Activated T-helper 17 cell treated with anti-CD3 and anti-CD28 coated beads, Interleukin-2, amount 50 U/mL, for 72 hours (primary cell): ENCODE measurements at regions not wholly inside any gene's neighbourhood (a gene's known extent, or its start where the extent isn't known, plus 50 kb on each side); places are given as distances from the start of the nearest gene placed in this dataset.

Source experiments
- ATAC-seq: fragments of 150-1000 bp; cut with Tn5 transposase; replicated peaks from 2 replicates; pipeline ENCODE4 v1.10.0; 2021; ENCODE audit warnings: mild to moderate bottlenecking, moderate library complexity
- H3K27ac Mint-ChIP-seq: one replicate; pipeline ENCODE4 v1.8.0; 2022; ENCODE audit warnings: mixed read lengths
- H3K27me3 Mint-ChIP-seq: one replicate; pipeline ENCODE4 v1.8.0; 2022; ENCODE audit warnings: mixed read lengths
- H3K36me3 Mint-ChIP-seq: one replicate; pipeline ENCODE4 v1.8.0; 2022; ENCODE audit warnings: low read depth, mild to moderate bottlenecking, mixed read lengths
- H3K4me1 Mint-ChIP-seq: one replicate; pipeline ENCODE4 v1.8.0; 2022; ENCODE audit warnings: mixed read lengths
- H3K4me3 Mint-ChIP-seq: one replicate; pipeline ENCODE4 v1.8.0; 2022; ENCODE audit warnings: mild to moderate bottlenecking, mixed read lengths
- H3K9me3 Mint-ChIP-seq: one replicate; pipeline ENCODE4 v1.8.0; 2022; ENCODE audit warnings: mixed read lengths

DNA sequence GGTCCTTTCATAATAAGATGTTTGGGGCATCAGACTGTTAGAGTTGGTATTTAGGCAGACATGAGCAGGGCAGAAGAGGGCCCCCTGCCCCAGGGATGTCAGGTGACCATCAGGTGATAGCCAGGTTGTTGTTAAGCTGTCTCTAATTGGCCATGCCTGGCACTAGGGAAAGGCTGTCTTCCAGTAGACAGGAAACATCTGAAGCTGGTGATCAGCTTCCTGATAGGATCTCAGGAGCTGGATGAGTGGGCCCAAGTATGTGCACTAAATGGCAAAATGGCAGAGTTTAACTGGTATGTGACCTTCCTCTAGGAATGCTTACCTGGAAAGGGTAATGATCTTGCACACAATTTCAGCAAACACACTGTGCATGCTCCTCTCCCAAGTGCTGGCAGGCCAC, 190.7 kb downstream of the CDH26 start:
- H3K4me3 Mint-ChIP-seq, result no peak overlapping the region
- no peak overlapping the region for H3K27ac Mint-ChIP-seq
- H3K9me3 Mint-ChIP-seq, result no peaks in the 10 kb centered on the region
- no peak for ATAC-seq
- H3K4me1 Mint-ChIP-seq, result no peaks in the 10 kb centered on the region
- H3K27me3 Mint-ChIP-seq, result peaks cover 7% of the 10 kb centered on the region
- no peaks in the 10 kb centered on the region for H3K36me3 Mint-ChIP-seq

DNA sequence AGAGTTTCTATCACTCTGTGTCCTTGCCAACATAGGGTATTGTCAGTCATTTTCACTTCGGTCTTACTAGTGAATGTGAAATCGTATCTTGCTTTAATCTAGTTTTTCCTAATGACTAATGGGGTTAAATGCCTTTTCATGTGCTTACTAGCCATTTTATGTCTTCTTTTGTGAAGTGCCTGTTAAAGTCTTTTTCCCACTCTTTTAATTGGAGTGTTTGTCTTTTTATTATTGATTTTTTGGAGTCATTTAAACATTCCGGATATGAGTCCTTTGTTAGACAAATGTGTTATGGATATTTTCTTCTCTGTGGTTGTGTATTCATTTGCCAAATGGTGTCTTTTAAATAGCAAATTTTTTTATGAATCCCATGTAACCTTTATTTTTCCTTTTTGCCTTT, 194.6 kb downstream of the CDH26 start:
- H3K36me3 Mint-ChIP-seq, result no peaks in the 10 kb centered on the region
- no peaks in the 10 kb centered on the region for H3K9me3 Mint-ChIP-seq
- ATAC-seq, result no peak
- peaks cover 13% of the 10 kb centered on the region for H3K27me3 Mint-ChIP-seq
- no peak overlapping the region for H3K27ac Mint-ChIP-seq
- no peak overlapping the region for H3K4me3 Mint-ChIP-seq
- no peaks in the 10 kb centered on the region for H3K4me1 Mint-ChIP-seq

DNA sequence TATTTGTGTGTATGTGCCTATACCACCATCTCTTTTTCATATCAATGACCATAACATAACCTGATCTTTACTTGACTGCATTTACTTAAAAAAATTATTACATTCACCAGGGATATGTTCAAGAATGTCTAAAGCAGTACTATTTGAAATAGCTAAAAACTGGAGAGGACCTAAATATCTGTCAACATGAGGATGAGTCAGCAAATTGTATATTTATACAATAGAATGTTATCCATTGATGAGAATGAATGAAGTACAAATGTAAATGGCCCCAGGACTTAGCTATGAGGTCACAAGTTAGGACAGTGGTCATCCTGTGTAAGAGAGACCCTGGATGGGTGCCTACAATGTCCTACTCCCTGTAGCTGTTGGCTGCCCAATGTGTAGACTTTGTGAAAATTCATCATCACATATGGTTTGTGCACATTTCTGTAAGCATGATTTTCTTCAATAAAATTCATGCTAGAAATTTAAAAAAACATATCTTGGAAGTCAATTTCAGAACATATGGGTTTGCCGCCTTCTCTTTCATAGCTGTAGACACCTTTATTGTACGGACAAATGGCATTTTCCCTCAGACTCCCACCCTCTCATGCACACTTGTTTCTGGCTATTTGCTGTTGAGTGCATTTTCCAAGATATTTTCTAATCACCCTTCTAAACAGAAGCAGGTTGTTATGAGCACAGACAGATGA, 202.4 kb downstream of the CDH26 start:
- ATAC-seq, result no peak
- Mint-ChIP-seq H3K27ac (no peak overlapping the region), H3K9me3 (no peaks in the 10 kb centered on the region), H3K36me3 (no peaks in the 10 kb centered on the region), H3K4me1 (no peaks in the 10 kb centered on the region), H3K4me3 (no peak overlapping the region), H3K27me3 (peaks cover 13% of the 10 kb centered on the region)

- Mint-ChIP-seq H3K27me3 (peaks cover 3% of the 10 kb centered on the region), H3K36me3 (no peaks in the 10 kb centered on the region), H3K4me3 (no peak overlapping the region), H3K4me1 (no peaks in the 10 kb centered on the region), H3K27ac (no peak overlapping the region), H3K9me3 (no peaks in the 10 kb centered on the region)
- no peak for ATAC-seq
Measured at GRCh38 chr20:60167812-60168211, 209.6 kb downstream of the CDH26 start.

- peaks cover 2% of the 10 kb centered on the region for H3K27me3 Mint-ChIP-seq
- ATAC-seq, result no peak
- no peaks in the 10 kb centered on the region for H3K9me3 Mint-ChIP-seq
- H3K4me3 Mint-ChIP-seq, result no peak overlapping the region
- H3K4me1 Mint-ChIP-seq, result no peaks in the 10 kb centered on the region
- H3K27ac Mint-ChIP-seq, result no peak overlapping the region
- no peaks in the 10 kb centered on the region for H3K36me3 Mint-ChIP-seq
Measured at GRCh38 chr20:60168963-60169362, 210.7 kb downstream of the CDH26 start.

DNA sequence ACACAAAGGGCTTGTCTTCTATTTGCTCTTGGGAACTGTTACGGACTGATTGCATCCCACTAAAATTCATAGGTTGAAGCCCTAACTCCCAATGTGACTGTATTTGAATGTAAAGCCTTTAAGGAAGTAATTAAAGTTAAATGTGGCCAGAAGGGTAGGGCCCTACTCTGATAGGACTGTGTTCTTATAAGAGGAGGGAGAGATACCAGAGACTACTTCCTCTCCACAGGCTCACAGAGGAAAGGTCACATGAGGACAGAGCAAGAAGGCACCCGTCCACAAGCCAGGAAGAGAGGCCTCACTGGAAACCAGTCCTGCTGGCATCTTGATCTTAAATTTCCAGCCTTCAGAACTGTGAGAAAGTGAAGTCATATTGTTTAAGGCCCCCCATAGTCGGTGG, 211.9 kb downstream of the CDH26 start:
- Mint-ChIP-seq H3K4me3 (no peak overlapping the region), H3K27me3 (no peaks in the 10 kb centered on the region)

DNA sequence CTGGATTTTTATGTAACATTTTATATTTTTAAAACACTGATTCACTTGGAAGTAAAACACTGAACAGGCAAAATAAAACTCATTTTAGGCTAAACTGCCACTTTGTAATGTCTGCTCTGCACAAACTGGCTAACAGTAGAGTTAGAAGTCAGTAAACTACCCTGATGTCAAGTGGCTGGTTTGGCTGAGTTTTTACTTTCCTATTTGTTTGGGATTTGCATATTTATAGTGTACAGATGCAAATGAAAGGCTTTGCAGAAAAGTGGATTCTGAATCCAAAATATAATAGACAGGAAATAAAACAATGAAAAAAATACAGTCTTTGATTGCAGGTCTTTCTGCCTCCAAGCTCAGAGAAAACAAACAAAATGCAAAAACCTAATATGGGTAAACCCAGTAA, 213.1 kb downstream of the CDH26 start:
- Mint-ChIP-seq H3K27me3 (no peaks in the 10 kb centered on the region), H3K4me1 (no peaks in the 10 kb centered on the region), H3K9me3 (peaks cover 4% of the 10 kb centered on the region), H3K27ac (no peak overlapping the region), H3K36me3 (no peaks in the 10 kb centered on the region), H3K4me3 (no peak overlapping the region)
- ATAC-seq, result no peak

More for the DNA sequence above, 211.9 kb downstream of the CDH26 start:
- Mint-ChIP-seq H3K4me1 (no peaks in the 10 kb centered on the region), H3K36me3 (no peaks in the 10 kb centered on the region), H3K9me3 (no peaks in the 10 kb centered on the region), H3K27ac (no peak overlapping the region)
- ATAC-seq, result no peak

DNA sequence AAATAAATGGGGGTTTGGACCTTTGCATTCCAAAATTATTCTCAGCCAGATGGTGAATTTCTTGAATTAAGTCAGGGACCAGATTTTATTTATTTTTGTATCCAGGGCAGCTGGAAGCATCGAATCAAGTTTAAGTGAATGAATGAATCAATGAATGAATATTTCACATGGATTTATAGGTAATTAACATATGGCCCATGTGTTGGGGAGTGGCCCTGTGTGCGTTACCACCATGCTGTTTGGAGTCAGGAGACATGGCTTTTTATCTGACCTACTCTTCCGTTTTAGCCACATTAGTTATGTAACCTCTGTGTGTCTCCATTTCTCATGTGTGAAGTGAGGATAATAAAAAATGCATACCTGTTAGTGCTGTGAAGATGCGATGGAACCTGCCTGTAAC, 213.5 kb downstream of the CDH26 start:
- Mint-ChIP-seq H3K4me3 (no peak overlapping the region), H3K9me3 (peaks cover 4% of the 10 kb centered on the region), H3K27me3 (no peaks in the 10 kb centered on the region), H3K4me1 (no peaks in the 10 kb centered on the region), H3K27ac (no peak overlapping the region), H3K36me3 (no peaks in the 10 kb centered on the region)
- ATAC-seq, result no peak

DNA sequence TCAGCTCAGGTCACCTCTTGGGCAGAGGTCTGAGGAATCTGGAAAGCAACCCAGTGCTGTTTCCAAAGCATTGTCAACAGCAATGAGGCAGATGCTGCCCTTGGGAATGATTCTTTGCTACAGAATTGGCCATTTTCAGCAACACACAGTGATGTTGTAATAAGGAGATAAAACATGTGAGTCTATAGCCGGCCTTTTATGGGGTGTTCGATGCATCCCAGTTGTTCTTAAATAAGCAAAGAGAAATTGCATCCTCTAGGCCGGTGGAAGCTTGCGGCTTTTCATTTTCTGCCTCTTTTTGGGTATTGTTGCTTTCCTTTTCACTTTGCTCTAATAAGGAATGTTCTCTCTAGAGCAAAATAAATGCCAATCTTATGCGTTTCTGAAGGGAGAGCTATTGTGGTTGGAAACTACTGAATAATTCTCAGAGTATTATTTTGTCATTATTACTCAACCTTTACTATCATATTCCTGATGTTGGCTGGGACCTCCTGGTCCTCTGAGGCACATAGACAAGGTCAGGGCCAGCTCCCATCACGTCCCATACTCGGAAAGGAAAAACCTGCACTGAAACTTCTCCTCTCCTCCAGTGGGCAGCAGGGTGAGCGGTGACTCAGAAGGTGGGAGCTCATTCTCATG, 214.2 kb downstream of the CDH26 start:
- no peak for ATAC-seq
- Mint-ChIP-seq H3K36me3 (no peaks in the 10 kb centered on the region), H3K4me1 (no peaks in the 10 kb centered on the region), H3K27me3 (no peaks in the 10 kb centered on the region), H3K27ac (no peak overlapping the region), H3K4me3 (no peak overlapping the region), H3K9me3 (peaks cover 4% of the 10 kb centered on the region)

DNA sequence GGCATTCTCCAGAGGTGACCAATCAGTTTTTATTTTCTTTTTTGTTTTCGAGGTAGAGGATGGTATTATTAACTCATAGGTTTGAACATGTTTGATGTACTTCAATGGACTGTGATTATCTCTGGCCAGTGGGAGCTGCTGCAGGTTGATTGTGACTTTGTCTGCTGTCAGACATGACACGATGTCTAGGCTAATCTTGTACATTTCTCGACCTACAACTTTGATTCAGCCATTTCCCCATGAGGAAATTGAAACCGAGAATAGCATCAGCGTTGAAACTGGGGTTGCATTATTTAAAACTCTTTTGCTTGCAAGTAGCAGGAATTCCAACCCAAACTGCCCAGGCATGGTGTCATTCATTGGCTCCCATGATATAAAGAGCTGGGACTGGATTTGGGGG, 218.9 kb downstream of the CDH26 start:
- peaks cover 4% of the 10 kb centered on the region for H3K9me3 Mint-ChIP-seq
- H3K4me1 Mint-ChIP-seq, result no peaks in the 10 kb centered on the region
- no peak for ATAC-seq
- no peaks in the 10 kb centered on the region for H3K27me3 Mint-ChIP-seq
- no peak overlapping the region for H3K27ac Mint-ChIP-seq
- no peaks in the 10 kb centered on the region for H3K36me3 Mint-ChIP-seq
- no peak overlapping the region for H3K4me3 Mint-ChIP-seq

DNA sequence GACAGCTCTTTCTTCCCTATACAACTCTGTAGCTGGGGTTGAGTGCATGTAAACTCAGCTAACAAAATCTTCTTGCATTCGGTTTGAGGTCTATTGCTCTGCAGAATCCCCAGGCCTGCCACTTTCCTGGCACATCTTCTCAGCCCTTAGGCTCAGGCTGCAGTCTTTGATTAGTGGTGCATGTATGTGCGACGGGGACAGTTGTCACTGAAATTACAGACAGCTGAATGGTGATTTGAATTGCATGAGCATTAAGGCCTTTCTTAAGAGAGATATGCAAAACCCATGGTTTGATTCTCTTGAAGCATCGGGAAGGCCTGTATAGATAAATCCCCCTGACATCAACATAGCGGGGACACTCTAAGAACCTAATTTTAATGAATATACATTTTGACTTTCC, 222.8 kb downstream of the CDH26 start:
- Mint-ChIP-seq H3K4me3 (no peak overlapping the region), H3K9me3 (no peaks in the 10 kb centered on the region), H3K4me1 (no peaks in the 10 kb centered on the region), H3K36me3 (no peaks in the 10 kb centered on the region), H3K27ac (no peak overlapping the region), H3K27me3 (no peaks in the 10 kb centered on the region)
- no peak for ATAC-seq

DNA sequence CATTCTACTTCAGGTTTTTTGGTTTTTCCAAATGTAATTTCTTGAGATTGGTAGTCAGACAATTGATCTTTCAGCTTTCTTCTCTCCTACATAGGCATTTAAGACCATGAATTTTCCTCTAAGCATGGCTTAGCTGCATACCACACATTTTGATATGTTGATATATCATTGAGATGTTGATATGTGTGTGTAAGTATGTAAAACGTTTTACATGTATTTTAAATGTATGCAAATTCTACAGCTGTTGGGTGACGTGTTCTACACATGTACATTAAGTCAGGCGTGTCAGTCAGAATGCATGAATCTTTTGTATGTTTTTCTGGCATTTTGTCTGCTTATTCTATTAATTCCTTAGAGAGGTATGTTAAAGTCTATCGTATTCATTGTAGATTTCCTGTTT, 228.2 kb downstream of the CDH26 start:
- no peak overlapping the region for H3K27ac Mint-ChIP-seq
- H3K27me3 Mint-ChIP-seq, result peaks cover 4% of the 10 kb centered on the region
- no peaks in the 10 kb centered on the region for H3K36me3 Mint-ChIP-seq
- H3K4me3 Mint-ChIP-seq, result no peak overlapping the region
- ATAC-seq, result no peak
- no peaks in the 10 kb centered on the region for H3K9me3 Mint-ChIP-seq
- no peaks in the 10 kb centered on the region for H3K4me1 Mint-ChIP-seq

GRCh38 chr20:60187683-60188082, 229.5 kb downstream of the CDH26 start:
- H3K27me3 Mint-ChIP-seq, result peaks cover 7% of the 10 kb centered on the region
- H3K4me1 Mint-ChIP-seq, result no peaks in the 10 kb centered on the region

DNA sequence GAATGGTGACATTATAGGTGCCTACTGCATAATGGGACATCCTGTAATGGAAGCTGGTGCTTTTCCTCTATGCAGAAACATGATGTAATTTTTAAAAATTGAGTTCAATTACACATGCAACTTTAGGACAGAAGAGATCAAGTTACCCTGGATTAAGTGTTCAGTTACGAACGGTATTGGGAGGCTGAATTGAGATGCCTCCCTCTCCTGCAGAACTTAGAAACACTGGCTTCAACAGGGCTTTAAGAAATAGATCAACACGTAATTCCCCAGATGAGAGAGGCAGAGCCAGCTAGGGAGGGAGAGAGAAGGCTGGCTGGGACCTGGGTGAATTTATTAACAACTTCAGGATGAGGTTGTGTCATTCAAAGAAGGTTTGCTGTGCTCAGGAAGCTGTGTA, 232.8 kb downstream of the CDH26 start:
- H3K36me3 Mint-ChIP-seq, result no peaks in the 10 kb centered on the region
- H3K9me3 Mint-ChIP-seq, result no peaks in the 10 kb centered on the region
- no peak overlapping the region for H3K4me3 Mint-ChIP-seq
- H3K27ac Mint-ChIP-seq, result no peak overlapping the region
- no peaks in the 10 kb centered on the region for H3K4me1 Mint-ChIP-seq
- ATAC-seq, result no peak
- H3K27me3 Mint-ChIP-seq, result peaks cover 7% of the 10 kb centered on the region

More at GRCh38 chr20:60187683-60188082, 229.5 kb downstream of the CDH26 start:
- H3K27ac Mint-ChIP-seq, result no peak overlapping the region
- H3K4me3 Mint-ChIP-seq, result no peak overlapping the region
- no peak for ATAC-seq
- no peaks in the 10 kb centered on the region for H3K36me3 Mint-ChIP-seq
- H3K9me3 Mint-ChIP-seq, result no peaks in the 10 kb centered on the region

DNA sequence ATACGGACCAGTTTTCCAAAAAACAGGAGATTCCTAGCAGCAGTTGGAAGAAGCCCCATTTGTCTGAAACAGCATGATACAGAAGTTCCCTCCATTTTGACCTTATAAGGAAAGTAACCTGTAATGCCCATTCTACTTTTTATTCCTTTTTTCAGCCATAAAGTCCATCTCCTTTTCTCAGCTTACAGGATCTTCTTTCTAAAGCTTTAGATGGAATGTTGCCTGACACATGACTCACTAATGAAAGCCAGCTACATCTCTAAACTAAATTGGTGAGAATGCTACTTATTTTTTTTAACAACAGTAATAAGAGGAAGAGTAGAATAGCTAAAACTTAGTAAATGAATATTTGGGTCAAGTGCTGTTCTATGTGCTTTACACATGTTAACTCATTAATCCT, 234.1 kb downstream of the CDH26 start:
- Mint-ChIP-seq H3K9me3 (peaks cover 5% of the 10 kb centered on the region), H3K27ac (no peak overlapping the region), H3K4me3 (no peak overlapping the region), H3K27me3 (peaks cover 11% of the 10 kb centered on the region), H3K36me3 (no peaks in the 10 kb centered on the region), H3K4me1 (no peaks in the 10 kb centered on the region)
- no peak for ATAC-seq
